OCI-LY7 (cell line): ENCODE measurements at regions not wholly inside any gene's neighbourhood (a gene's known extent, or its start where the extent isn't known, plus 50 kb on each side); places are given as distances from the start of the nearest gene placed in this dataset.

Experiments used
- BruUV-seq: library from RNA; stranded (reverse); fragments of 400-500 nt; replicated peaks from 2 replicates; lab custom pipeline; 2021; lab: Mats Ljungman, UMichigan
- CTCF ChIA-PET: fragments of 300-600 bp; sonication (Branson Sonifier 250); formaldehyde crosslinking; loops from one replicate; lab custom pipeline; 2022; ENCODE audit warnings: antibody characterized with exemption; ENCODE audit not compliant: unreplicated experiment; lab: Charles Lee
- POLR2A ChIA-PET: fragments of 300-600 bp; sonication (Branson Sonifier 250); formaldehyde crosslinking; loops from one replicate; lab custom pipeline; 2022; ENCODE audit warnings: antibody characterized with exemption; lab: Charles Lee
- DNase-seq: peaks from one replicate; pipeline ENCODE4 v3.0.0-alpha.2; 2015; ENCODE audit warnings: low spot score
- H2AFZ ChIP-seq: fragments of 200-600 bp; sonication (generic), shearing (Covaris generic); 2 replicates; pipeline ENCODE4 v1.6.1; 2014; ENCODE audit warnings: mild to moderate bottlenecking, antibody characterized with exemption, low read length, moderate library complexity
- H3K27ac ChIP-seq: fragments of 200-600 bp; sonication (generic); 2 replicates; pipeline ENCODE4 v1.5.1; 2014; ENCODE audit warnings: mixed run types, low read depth, mild to moderate bottlenecking, moderate library complexity, low read length, inconsistent platforms; ENCODE audit not compliant: poor library complexity, severe bottlenecking
- H3K36me3 ChIP-seq: fragments of 200-600 bp; sonication (generic); 2 replicates; pipeline ENCODE4 v1.6.1; 2014; ENCODE audit warnings: mild to moderate bottlenecking, antibody characterized with exemption, low read length, moderate library complexity, mixed read lengths; ENCODE audit not compliant: insufficient read depth
- H3K4me1 ChIP-seq: fragments of 200-600 bp; sonication (generic); 2 replicates; pipeline ENCODE4 v1.5.1; 2014; ENCODE audit warnings: mild to moderate bottlenecking, low read length; ENCODE audit not compliant: insufficient read depth, poor library complexity, severe bottlenecking
- H3K4me2 ChIP-seq: fragments of 200-600 bp; sonication (generic); 2 replicates; pipeline ENCODE4 v1.6.1; 2014; ENCODE audit warnings: mild to moderate bottlenecking, low read length
- H3K4me3 ChIP-seq: fragments of 200-600 bp; sonication (generic); 2 replicates; pipeline ENCODE4 v1.5.1; 2014; ENCODE audit warnings: mild to moderate bottlenecking, low read depth, low read length; ENCODE audit not compliant: poor library complexity, severe bottlenecking
- H3K79me2 ChIP-seq: fragments of 200-600 bp; sonication (generic); 2 replicates; pipeline ENCODE4 v1.6.1; 2016; ENCODE audit warnings: low read depth, mild to moderate bottlenecking, low read length, moderate library complexity, mixed read lengths; ENCODE audit not compliant: insufficient read depth
- H3K9me2 ChIP-seq: fragments of 200-600 bp; sonication (generic); 2 replicates; pipeline ENCODE4 v1.6.1; 2016; ENCODE audit warnings: mild to moderate bottlenecking, low read length, mixed read lengths; ENCODE audit not compliant: insufficient read depth
- H3K9me3 ChIP-seq: fragments of 200-600 bp; sonication (generic); 2 replicates; pipeline ENCODE4 v1.6.1; 2014; ENCODE audit warnings: mild to moderate bottlenecking, mixed run types, low read length, mixed read lengths
- H4K20me1 ChIP-seq: fragments of 200-600 bp; sonication (generic); 2 replicates; pipeline ENCODE4 v1.6.1; 2014; ENCODE audit warnings: mild to moderate bottlenecking, antibody characterized with exemption, low read length, moderate library complexity, mixed read lengths; ENCODE audit not compliant: insufficient read depth
- CTCF ChIP-seq: fragments of 200-600 bp; sonication (generic); conservative IDR thresholded peaks from 2 replicates; pipeline ENCODE4 v1.5.1; 2014; ENCODE audit warnings: mild to moderate bottlenecking, antibody characterized with exemption, low read length, moderate library complexity, mixed read lengths
- EZH2phosphoT487 ChIP-seq: fragments of 200-600 bp; sonication (generic); IDR thresholded peaks from 2 replicates; pipeline ENCODE4 v1.6.1; 2018; ENCODE audit warnings: low read depth, borderline replicate concordance, mild to moderate bottlenecking, mixed run types, antibody characterized with exemption, low read length, moderate library complexity, mixed read lengths
- intact Hi-C: fragments of 100-400 bp; cut with micrococcal nuclease; formaldehyde crosslinking; loops from one replicate; pipeline ENCODE4 v1.10.0; 2022; ENCODE audit not compliant: unreplicated experiment

DNA sequence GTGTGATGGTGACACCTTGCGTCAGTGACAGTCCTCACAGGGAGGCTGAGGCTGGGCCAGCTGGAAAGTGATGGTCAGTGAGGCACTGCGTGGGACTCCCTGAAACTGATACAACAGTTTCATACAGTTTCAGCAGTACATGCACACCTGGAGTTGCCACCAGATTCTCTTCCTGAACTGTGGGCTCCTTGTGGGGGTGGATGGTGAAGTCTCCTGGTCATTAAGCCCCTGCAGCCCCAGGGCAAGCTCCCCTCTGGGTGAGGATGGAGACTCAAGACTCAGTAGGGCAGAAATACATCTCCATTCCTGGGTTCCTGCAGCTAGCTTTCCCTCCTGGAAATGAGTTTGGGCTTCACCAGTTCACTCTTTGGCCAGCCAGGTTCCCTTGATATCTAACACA, 392.7 kb downstream of the UQCRFS1 start:
- H3K27ac ChIP-seq = no peak overlapping the region
- no peaks in the 10 kb centered on the region for H3K79me2 ChIP-seq
- H3K4me1 ChIP-seq = no peaks in the 10 kb centered on the region
- no peak overlapping the region for H3K4me2 ChIP-seq
- TF ChIP-seq CTCF (no peak), EZH2phosphoT487 (no peak)
- no peaks in the 10 kb centered on the region for H3K9me3 ChIP-seq
- H3K36me3 ChIP-seq = no peaks in the 10 kb centered on the region
- ChIA-PET CTCF (no interaction called here), POLR2A (no interaction called here)
- no TSS peak for BruUV-seq
- no peak overlapping the region for H2AFZ ChIP-seq
- intact Hi-C loops = no loop called here
- H3K9me2 ChIP-seq = no peaks in the 10 kb centered on the region
- H4K20me1 ChIP-seq = no peaks in the 10 kb centered on the region
- no peak for DNase-seq
- H3K4me3 ChIP-seq = no peak overlapping the region

DNA sequence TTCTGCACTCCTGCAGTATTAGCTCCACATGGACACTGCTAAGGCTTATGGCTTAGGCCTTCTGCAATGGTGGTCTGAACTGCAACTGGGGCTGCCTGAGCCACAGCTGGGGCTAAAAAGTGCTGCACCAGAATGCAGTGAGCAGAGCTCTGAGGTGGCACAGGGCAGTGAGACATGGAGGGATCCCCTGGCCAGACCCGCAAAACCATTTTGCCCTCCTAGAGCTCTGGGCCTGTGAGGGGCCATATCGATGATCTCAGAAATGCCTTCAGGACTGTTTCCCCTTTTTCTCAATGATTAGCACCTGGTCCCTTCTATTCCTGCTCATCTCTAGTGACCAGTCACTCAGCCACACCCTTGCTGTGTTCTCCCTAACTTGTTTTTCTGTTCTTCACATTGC, 397.7 kb downstream of the UQCRFS1 start:
- Histone ChIP-seq H4K20me1 (no peaks in the 10 kb centered on the region), H3K9me3 (no peaks in the 10 kb centered on the region), H2AFZ (no peak overlapping the region), H3K27ac (no peak overlapping the region), H3K36me3 (no peaks in the 10 kb centered on the region), H3K9me2 (no peaks in the 10 kb centered on the region), H3K4me3 (no peak overlapping the region), H3K4me1 (no peaks in the 10 kb centered on the region), H3K79me2 (no peaks in the 10 kb centered on the region), H3K4me2 (no peak overlapping the region)
- ChIA-PET POLR2A (no interaction called here), CTCF (no interaction called here)
- no TSS peak for BruUV-seq
- no peak for DNase-seq
- TF ChIP-seq CTCF (no peak), EZH2phosphoT487 (no peak)
- intact Hi-C loops = no loop called here

- Histone ChIP-seq H2AFZ (no peak overlapping the region), H3K27ac (no peak overlapping the region), H3K4me2 (no peak overlapping the region), H3K79me2 (no peaks in the 10 kb centered on the region), H4K20me1 (no peaks in the 10 kb centered on the region), H3K4me1 (no peaks in the 10 kb centered on the region), H3K4me3 (no peak overlapping the region), H3K9me2 (no peaks in the 10 kb centered on the region), H3K9me3 (no peaks in the 10 kb centered on the region), H3K36me3 (no peaks in the 10 kb centered on the region)
- intact Hi-C loops = no loop called here
- BruUV-seq = no TSS peak
- no peak for DNase-seq
- no peak for TF ChIP-seq CTCF
- ChIA-PET POLR2A (no interaction called here), CTCF (no interaction called here)
Measured at GRCh38 chr19:28794301-28794700, 418.6 kb downstream of the UQCRFS1 start.
